ENCODE measurements at regions not wholly inside any gene's neighbourhood (a gene's known extent, or its start where the extent isn't known, plus 50 kb on each side); places are given as distances from the start of the nearest gene placed in this dataset.

GRCh38 chr18:43720041-43720440 lies 442.8 kb upstream of the SYT4 start:
- no peaks in the 10 kb centered on the region for H3K36me3 ChIP-seq
- 65% methylated on average over 2 of the region's 2 CpGs for WGBS
- H3K27ac ChIP-seq, result no peak overlapping the region
- no peak overlapping the region for H3K4me3 ChIP-seq
- no peaks in the 10 kb centered on the region for H3K9me3 ChIP-seq
- no peak for TF ChIP-seq EP300 (IDR thresholded peaks at IDR 0.05)
- no peak for TF ChIP-seq POLR2A (IDR thresholded peaks at IDR 0.05)
- no peak for TF ChIP-seq CTCF (IDR thresholded peaks at IDR 0.05)
- no peak for TF ChIP-seq POLR2AphosphoS5 (IDR thresholded peaks at IDR 0.05)
- DNase-seq (ENCODE audit: low spot score in 2 of 2), result no peak
- no peaks in the 10 kb centered on the region for H3K4me1 ChIP-seq
- no peaks in the 10 kb centered on the region for H3K27me3 ChIP-seq

GRCh38 chr18:43735570-43735969 lies 458.3 kb upstream of the SYT4 start:
- H3K9me3 ChIP-seq, result no peaks in the 10 kb centered on the region
- H3K36me3 ChIP-seq, result no peaks in the 10 kb centered on the region
- no peak overlapping the region for H3K4me3 ChIP-seq
- TF ChIP-seq EP300 (IDR thresholded peaks at IDR 0.05) (no peak), POLR2AphosphoS5 (IDR thresholded peaks at IDR 0.05) (no peak), POLR2A (IDR thresholded peaks at IDR 0.05) (no peak), CTCF (IDR thresholded peaks at IDR 0.05) (no peak)
- no peaks in the 10 kb centered on the region for H3K27me3 ChIP-seq
- no peak for DNase-seq (ENCODE audit: low spot score in 2 of 2)
- H3K27ac ChIP-seq, result no peak overlapping the region
- no peaks in the 10 kb centered on the region for H3K4me1 ChIP-seq
- WGBS, result 74% methylated on average over 2 of the region's 2 CpGs

GRCh38 chr18:43744960-43745745 lies 467.9 kb upstream of the SYT4 start:
- Histone ChIP-seq H3K9me3 (no peaks in the 10 kb centered on the region), H3K36me3 (no peaks in the 10 kb centered on the region), H3K27ac (no peak overlapping the region), H3K4me3 (no peak overlapping the region), H3K4me1 (no peaks in the 10 kb centered on the region), H3K27me3 (no peaks in the 10 kb centered on the region)
- no peak for DNase-seq (ENCODE audit: low spot score in 2 of 2)
- TF ChIP-seq POLR2AphosphoS5 (IDR thresholded peaks at IDR 0.05) (no peak), CTCF (IDR thresholded peaks at IDR 0.05) (no peak), POLR2A (IDR thresholded peaks at IDR 0.05) (no peak), EP300 (IDR thresholded peaks at IDR 0.05) (no peak)
- 72% methylated on average over 2 of the region's 2 CpGs for WGBS

- Histone ChIP-seq H3K4me3 (no peak overlapping the region), H3K27ac (no peak overlapping the region), H3K27me3 (no peaks in the 10 kb centered on the region), H3K36me3 (no peaks in the 10 kb centered on the region), H3K4me1 (no peaks in the 10 kb centered on the region), H3K9me3 (no peaks in the 10 kb centered on the region)
- no peak for DNase-seq (ENCODE audit: low spot score in 2 of 2)
- no peak for TF ChIP-seq POLR2A (IDR thresholded peaks at IDR 0.05)
- TF ChIP-seq CTCF (IDR thresholded peaks at IDR 0.05), result no peak
- no peak for TF ChIP-seq POLR2AphosphoS5 (IDR thresholded peaks at IDR 0.05)
- TF ChIP-seq EP300 (IDR thresholded peaks at IDR 0.05), result no peak
Observed at GRCh38 chr18:43751203-43751602, 473.9 kb upstream of the SYT4 start.

- H3K27me3 ChIP-seq, result no peaks in the 10 kb centered on the region
Observed at GRCh38 chr18:43751835-43752234, 474.5 kb upstream of the SYT4 start.

More at GRCh38 chr18:43751835-43752234, 474.5 kb upstream of the SYT4 start:
- H3K4me3 ChIP-seq, result no peak overlapping the region
- H3K9me3 ChIP-seq, result no peaks in the 10 kb centered on the region
- DNase-seq (ENCODE audit: low spot score in 2 of 2), result no peak
- no peak for TF ChIP-seq CTCF (IDR thresholded peaks at IDR 0.05)
- no peak for TF ChIP-seq EP300 (IDR thresholded peaks at IDR 0.05)
- TF ChIP-seq POLR2A (IDR thresholded peaks at IDR 0.05), result no peak
- TF ChIP-seq POLR2AphosphoS5 (IDR thresholded peaks at IDR 0.05), result no peak
- no peak overlapping the region for H3K27ac ChIP-seq
- WGBS, result 93% methylated on average over 2 of the region's 2 CpGs
- no peaks in the 10 kb centered on the region for H3K4me1 ChIP-seq
- no peaks in the 10 kb centered on the region for H3K36me3 ChIP-seq

All from suprapubic skin (tissue), 4 donors.